NCI-H226 (cell line): ENCODE measurements at regions not wholly inside any gene's neighbourhood (a gene's known extent, or its start where the extent isn't known, plus 50 kb on each side); places are given as distances from the start of the nearest gene placed in this dataset.
"Not testable (repeated sequence)": the region's sequence is repeated elsewhere in the genome, so short reads cannot be mapped to it uniquely, and the experiment has no call there.

Source experiments
- DNase-seq: peaks from one replicate; pipeline ENCODE4 v3.0.0-alpha.2; 2015

- DNase-seq: no peak
Observed at GRCh38 chr9:97773723-97774122, 76.6 kb upstream of the XPA start.

DNA sequence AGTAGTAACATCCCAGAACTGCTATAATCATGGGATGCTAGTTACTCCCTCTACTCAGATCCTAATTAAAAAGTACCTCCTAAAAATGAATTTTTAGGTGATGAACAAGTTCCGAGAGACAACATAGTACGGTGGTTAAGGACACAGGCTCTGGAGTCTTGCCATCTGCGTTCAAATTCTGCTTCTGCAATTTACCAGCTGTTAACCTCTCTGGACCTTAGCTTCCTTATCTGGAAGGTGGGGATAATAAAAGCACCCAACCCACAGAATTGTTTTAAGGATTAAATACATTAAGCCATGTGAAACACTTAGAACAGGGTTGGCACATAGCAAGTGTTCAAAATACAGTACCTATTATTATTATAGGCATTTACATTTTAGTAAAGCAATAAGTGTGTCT, 77.5 kb upstream of the XPA start:
- no peak for DNase-seq

GRCh38 chr9:97778740-97779139, 74.3 kb upstream of the FOXE1 start:
- not testable (repeated sequence) for DNase-seq

DNA sequence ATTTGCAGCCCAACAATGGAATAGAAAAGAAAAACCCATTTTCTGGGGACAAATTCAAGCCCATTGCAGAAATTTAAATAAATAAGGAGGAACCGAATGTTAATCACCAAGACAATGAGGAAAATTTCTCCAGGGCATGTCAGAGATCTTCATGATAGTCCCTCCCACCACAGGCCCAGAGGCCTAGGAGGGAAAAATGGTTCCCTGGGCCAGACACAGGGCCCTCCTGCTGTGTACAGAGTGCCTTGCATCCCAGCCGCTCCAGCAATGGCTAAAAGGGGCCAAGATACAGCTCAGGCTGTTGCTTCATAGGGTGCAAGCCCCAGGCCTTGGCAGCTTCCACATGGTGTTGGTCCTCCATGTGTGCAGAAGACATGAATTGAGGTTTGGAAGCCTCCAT, 73.4 kb upstream of the FOXE1 start:
- DNase-seq: no peak

- DNase-seq: no peak
Observed at GRCh38 chr9:97781902-97782301, 71.1 kb upstream of the FOXE1 start.

GRCh38 chr9:97786341-97786740, 66.7 kb upstream of the FOXE1 start:
- DNase-seq: peak; percentile 64

DNA sequence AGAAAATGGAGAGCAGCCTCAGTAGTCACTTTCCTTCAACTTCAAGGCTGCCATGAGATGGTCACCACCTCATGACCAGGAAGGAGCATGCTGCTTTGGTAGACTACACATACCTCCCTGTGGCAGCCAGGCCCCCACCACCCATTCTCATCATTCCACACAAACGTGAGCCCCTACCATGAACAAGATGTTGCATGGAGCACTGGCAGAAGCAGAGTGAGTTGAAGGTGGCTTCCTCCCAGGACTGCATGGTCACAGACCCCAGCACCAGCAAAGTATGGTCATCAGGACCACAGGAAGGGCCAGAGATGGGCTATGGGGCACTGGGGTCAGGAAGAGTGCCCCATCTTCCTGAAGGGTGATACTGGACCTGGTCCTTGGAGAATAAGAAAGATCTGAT, 65.5 kb upstream of the FOXE1 start:
- no peak for DNase-seq

DNA sequence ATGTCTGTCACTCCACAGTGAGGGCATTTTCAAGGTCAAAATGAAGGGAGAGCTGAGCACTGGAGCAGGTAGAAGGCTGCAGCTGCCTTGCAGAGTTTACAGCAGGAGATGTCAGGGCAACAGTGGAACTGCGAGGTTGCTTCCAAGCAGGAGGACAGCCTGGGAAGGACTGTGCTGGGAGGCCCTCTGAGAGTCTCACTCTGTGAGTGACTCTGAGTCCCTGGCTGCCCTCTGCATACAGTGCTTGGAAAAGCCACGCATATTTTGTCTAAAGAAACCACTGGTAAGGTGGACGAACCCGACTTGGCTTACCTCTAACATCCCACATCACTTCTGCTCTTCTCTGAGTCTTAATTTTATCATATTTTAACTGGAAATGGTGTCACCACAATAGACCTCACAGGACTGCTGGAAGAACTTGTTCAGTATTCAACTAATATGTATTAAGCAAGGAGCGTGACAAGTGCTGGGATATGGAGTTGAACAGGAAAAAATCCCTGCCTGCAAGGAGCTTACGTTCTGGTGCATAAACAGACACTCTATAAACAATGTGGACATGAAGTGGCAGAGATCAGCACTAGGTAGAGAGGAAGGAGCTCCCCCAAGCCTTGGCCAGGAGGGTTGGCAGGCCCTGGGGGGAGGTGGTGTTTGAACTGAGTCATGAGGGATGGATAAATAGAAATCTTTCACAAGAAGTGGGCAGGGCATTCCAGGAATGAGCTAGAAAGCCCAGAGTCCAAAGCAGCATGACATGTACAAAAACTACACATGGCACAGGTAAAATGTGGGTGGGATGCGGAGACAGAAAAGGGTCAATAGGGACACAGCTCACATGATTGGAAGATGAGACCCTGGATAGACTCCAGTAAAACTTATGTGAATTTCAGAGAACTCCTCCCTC, 64.0 kb upstream of the FOXE1 start:
- peak; percentile 51 for DNase-seq

DNA sequence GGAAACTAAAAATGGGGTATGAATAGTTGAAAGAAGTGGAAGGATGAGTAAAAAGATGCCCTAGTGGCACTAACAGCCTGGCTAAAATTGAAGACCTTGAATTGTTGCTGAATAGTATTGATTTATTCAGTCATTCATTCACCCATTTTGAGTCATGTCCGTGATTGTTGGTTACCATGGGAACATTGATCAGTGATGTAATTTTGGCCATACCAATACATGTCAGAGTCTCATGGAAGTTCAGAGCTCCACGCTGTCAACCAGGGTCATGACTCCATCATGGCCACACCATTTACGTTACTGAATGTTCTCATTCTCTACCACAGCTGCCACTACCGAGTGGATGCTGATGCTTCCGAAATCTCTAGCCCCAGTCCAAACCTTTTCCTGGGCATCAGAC, 62.5 kb upstream of the FOXE1 start:
- DNase-seq: no peak

DNA sequence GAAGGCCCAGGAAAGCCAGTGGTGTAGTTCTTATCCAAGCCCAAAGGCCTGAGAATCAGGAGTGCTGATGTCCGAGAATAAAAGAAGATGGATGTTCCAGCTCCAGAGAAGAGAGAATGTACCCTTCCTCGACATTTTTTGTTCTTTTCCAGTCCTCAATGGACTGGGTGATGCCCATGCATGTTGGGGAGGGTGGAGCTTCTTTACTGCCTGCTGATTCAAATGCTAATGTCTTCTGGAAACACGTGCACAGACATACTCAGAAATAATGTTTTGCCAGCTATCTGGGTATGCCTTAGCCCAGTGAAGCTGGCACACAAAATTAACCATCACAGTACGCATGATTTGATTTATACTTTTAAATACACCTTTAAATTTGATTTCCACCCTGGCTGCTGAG, 61.5 kb upstream of the FOXE1 start:
- no peak for DNase-seq

DNA sequence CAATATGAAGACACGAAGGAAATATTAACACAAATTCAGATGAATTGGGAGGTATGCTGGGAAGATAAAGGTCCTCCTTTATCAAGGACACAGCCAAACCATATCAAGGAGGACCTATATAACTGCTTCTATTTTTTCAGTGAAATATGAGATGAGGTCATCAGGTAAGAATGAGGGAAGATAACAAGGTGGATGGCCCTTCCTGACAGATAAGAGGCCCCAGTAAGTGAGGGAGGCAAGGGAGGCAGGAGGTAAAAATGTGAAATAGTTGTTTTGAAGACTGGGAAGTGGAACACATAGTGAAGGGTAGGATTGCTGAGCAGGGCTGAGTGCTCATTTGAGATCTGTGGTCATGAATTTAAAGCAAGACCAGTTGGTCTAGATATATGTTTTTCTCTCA, 60.0 kb upstream of the FOXE1 start:
- peak; percentile 82 for DNase-seq

DNA sequence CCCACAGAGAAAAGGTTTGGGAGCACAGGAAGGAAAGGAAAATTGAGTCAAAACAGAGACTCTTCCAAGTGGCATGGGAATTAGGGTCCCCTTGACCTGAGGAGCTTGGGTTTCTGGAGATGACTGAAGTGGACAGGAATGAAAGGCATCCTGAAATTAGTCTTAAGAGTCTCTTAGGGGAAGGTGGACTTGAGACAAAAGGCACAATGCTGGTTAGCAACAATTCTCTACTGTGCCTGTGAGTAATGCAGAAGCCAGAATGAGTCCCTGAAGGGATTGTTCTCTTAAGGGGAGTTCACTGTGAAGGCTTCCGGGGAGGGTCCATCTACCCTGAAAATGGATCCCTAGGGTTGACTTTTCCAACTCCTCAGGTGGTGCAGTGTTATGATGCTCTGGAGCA, 58.4 kb upstream of the FOXE1 start:
- no peak for DNase-seq

- not testable (repeated sequence) for DNase-seq
Observed at GRCh38 chr9:97796176-97796575, 56.9 kb upstream of the FOXE1 start.

GRCh38 chr9:97801180-97801579, 51.8 kb upstream of the FOXE1 start:
- DNase-seq: no peak

DNA sequence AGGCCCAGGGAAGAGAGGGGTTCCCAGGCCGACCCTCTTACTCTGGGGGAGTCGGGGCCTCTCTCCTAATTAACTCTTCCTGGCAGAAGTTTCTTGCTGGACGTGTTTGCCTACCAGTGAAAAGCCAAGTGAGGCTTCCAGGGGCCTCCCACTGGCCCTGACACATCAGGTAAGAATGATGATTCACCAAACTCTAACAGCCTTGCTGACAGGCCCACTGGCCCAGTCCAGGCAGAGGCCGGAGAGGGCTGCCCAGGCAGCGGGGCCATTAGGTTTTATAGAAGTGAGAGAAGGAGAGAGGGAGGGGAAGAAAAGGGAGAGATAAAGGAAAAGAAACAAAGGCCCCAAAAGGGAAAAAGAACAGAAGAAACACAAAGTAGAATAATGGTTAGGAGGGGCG, 50.8 kb upstream of the FOXE1 start:
- DNase-seq: peak; percentile 94

DNA sequence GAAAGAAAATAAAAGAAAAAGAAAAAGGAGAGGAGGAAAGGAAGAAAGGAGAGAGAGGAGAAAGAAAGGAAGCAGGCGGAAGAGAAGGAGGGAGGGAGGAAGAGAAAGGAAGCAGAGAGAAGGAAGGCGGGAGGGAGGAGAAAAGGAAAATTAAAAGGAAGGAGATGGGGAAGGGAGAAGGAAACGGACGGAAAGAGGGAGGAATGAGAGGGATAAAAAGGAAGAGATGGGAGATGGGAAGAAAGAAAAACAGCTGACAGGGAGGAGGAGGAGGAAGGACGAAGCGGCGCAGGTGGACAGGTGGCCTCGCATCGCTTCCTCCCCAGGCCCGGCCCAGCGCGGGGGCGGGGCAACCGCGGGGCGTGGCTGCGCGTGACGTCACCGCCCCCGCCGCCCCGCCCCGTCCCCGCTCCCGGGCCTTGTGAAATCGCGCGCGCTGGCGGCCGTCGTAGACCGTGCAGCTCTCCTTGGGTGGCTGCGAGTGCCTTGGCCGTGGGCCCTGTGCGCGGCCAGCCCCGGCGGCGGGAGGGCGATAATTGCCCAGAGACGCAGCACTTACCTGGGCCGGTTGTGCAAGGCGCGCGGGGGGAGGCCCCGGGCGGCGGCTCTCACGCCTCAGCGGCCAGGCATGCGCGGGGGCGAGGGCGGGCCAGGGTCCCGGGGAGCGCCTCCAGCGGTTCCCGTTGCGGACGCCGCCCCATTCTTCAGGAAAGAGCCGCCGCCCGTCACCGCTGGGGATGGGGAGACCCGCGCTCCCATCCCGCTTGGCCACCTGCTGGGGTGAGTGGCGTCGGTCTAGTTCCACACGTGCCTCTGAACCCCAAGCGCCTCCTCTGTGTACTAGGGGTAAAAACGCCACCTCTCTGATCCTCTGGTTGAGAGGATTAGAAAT, 49.6 kb upstream of the FOXE1 start:
- DNase-seq: peak; percentile 60
